K562 (cell line): ENCODE measurements at regions not wholly inside any gene's neighbourhood (a gene's known extent, or its start where the extent isn't known, plus 50 kb on each side); places are given as distances from the start of the nearest gene placed in this dataset.

Experiments
- AFF4 ChIP-seq: sonication (generic); formaldehyde crosslinking; IDR thresholded peaks from 2 replicates; pipeline ENCODE4 v1.8.0; 2023; ENCODE audit warnings: mild to moderate bottlenecking, missing genetic modification reagents
- HBP1 ChIP-seq: fragments of 450-650 bp; formaldehyde crosslinking; IDR thresholded peaks from 2 replicates; pipeline ENCODE4 v1.4.0; 2022; ENCODE audit warnings: missing genetic modification characterization
- PTTG1 ChIP-seq: fragments of 450-650 bp; IDR thresholded peaks from 2 replicates; pipeline ENCODE4 v1.6.1; 2016; ENCODE audit warnings: low read depth, mild to moderate bottlenecking, missing genetic modification characterization, missing compliant biosample characterization
- SOX6 ChIP-seq: fragments of 450-650 bp; IDR thresholded peaks from 2 replicates; pipeline ENCODE4 v1.6.1; 2014; ENCODE audit warnings: mild to moderate bottlenecking
- TCF3 ChIP-seq: sonication (generic); formaldehyde crosslinking; IDR thresholded peaks from 2 replicates; pipeline ENCODE4 v1.4.0; 2020; ENCODE audit warnings: mild to moderate bottlenecking, missing genetic modification reagents

- TF ChIP-seq AFF4 (CRISPR knock-in tag) (no peak), SOX6 (no peak), PTTG1 (tag) (no peak), TCF3 (no peak), HBP1 (no peak)
These were observed 120.7 kb upstream of the TOPAZ1 start (continued) for GRCh38 chr3:44120721-44121582.
